Ovary (tissue), 7 donors: ENCODE measurements at regions not wholly inside any gene's neighbourhood (a gene's known extent, or its start where the extent isn't known, plus 50 kb on each side); places are given as distances from the start of the nearest gene placed in this dataset.

Experiments
- DNase-seq, 5 donors: peaks; one replicate each; pipeline ENCODE4 v3.0.0-alpha.2; 2019 to 2020
- H3K27ac ChIP-seq, 2 donors: fragments of 200-600 bp; one replicate each; pipeline versions ENCODE4 v1.5.1 to v1.8.0; 2019 to 2022
- H3K27me3 ChIP-seq: fragments of 200-600 bp; one replicate; pipeline ENCODE4 v1.8.0; 2022
- H3K36me3 ChIP-seq: fragments of 200-600 bp; sonication (generic); one replicate; pipeline ENCODE4 v1.5.1; 2019
- H3K4me1 ChIP-seq: one replicate; pipeline ENCODE4 v1.8.1; 2013; ENCODE audit warnings: mild to moderate bottlenecking, moderate library complexity; ENCODE audit not compliant: insufficient read depth
- H3K4me3 ChIP-seq: fragments of 200-600 bp; sonication (generic); one replicate; pipeline ENCODE4 v1.5.1; 2017
- H3K9me3 ChIP-seq, 2 donors: fragments of 200-600 bp in 1 of 2; sonication (generic) in 1 of 2; one replicate each; pipeline versions ENCODE4 v1.5.1 to v1.8.1; 2013 to 2019; ENCODE audit warnings: mild to moderate bottlenecking in 1 of 2, moderate library complexity in 1 of 2
- CTCF ChIP-seq, 3 donors: fragments of 450-650 bp in 2 of 3; fragments of 200-600 bp in 1 of 3; IDR thresholded peaks; one replicate each; pipeline versions ENCODE4 v1.5.1 to v1.8.0; 2016 to 2022; ENCODE audit warnings: antibody characterized with exemption in 3 of 3, mild to moderate bottlenecking in 1 of 3
- EP300 ChIP-seq: sonication (generic); formaldehyde crosslinking; IDR thresholded peaks from one replicate; pipeline ENCODE4 v1.6.1; 2017; ENCODE audit warnings: antibody characterized with exemption
- POLR2A ChIP-seq: fragments of 450-650 bp; IDR thresholded peaks from one replicate; pipeline ENCODE4 v1.6.1; 2017; ENCODE audit warnings: antibody characterized with exemption, mild to moderate bottlenecking, moderate library complexity
- WGBS, 3 donors: extraction: QIAGEN DNeasy Blood & Tissue Kit in 1 of 3; methylation state at CpG; one replicate each; pipeline versions ENCODE4 v1.1.5 to v1.1.7; 2013 to 2017; 5-methylcytosine and 5-hydroxymethylcytosine counted together
- intact Hi-C, 4 donors: fragments of 100-400 bp; cut with DNase I; formaldehyde crosslinking; loops; one replicate each; pipeline versions ENCODE4 v1.11.0 to v1.15.1; 2022 to 2023
- donor health status: DM: no; HTN: no; CAD: no; lungs with moderate emphysema.
- donor health status: DM: no; HTN: no; CAD: no.
- donor health status: Bipolar disorder and iron deficiency.
- donor health status: DM: no; HTN: no; CAD: no.
- donor health status: DM: yes; HTN: yes; CAD: no.

- Histone ChIP-seq H3K27me3 (no peaks in the 10 kb centered on the region), H3K4me1 (no peaks in the 10 kb centered on the region), H3K4me3 (no peak overlapping the region), H3K27ac (no peak overlapping the region), H3K36me3 (no peaks in the 10 kb centered on the region), H3K9me3 (no peaks in the 10 kb centered on the region)
- WGBS, 3 donors, result 86 to 88% (median 87%) methylated on average over 3 of the region's 3 CpGs
- DNase-seq, result no peak
- no peak for TF ChIP-seq CTCF (IDR thresholded peaks at IDR 0.05)
- TF ChIP-seq POLR2A, result no peak
- TF ChIP-seq EP300, result no peak
- intact Hi-C loops, result no loop called here
Measured at GRCh38 chr14:65206448-65207096, 104.3 kb upstream of the MAX start.

- DNase-seq, result no peak
- Histone ChIP-seq H3K36me3 (no peaks in the 10 kb centered on the region), H3K4me1 (no peaks in the 10 kb centered on the region), H3K27me3 (no peaks in the 10 kb centered on the region), H3K9me3 (no peaks in the 10 kb centered on the region), H3K27ac (no peak overlapping the region), H3K4me3 (no peak overlapping the region)
- intact Hi-C loops, result no loop called here
- WGBS, 3 donors, result 92 to 95% (median 94%) methylated on average over 10 of the region's 10 CpGs
- TF ChIP-seq EP300 (no peak), CTCF (IDR thresholded peaks at IDR 0.05) (no peak), POLR2A (no peak)
Measured at GRCh38 chr14:65208548-65208947, 106.2 kb upstream of the MAX start.

- H3K27ac ChIP-seq, result no peak overlapping the region
Measured at GRCh38 chr14:65210118-65210821, 108.0 kb upstream of the MAX start.

GRCh38 chr14:65210822-65211182, 108.5 kb upstream of the MAX start:
- Histone ChIP-seq H3K36me3 (no peaks in the 10 kb centered on the region), H3K27me3 (no peaks in the 10 kb centered on the region), H3K27ac (no peak overlapping the region), H3K4me1 (no peaks in the 10 kb centered on the region), H3K9me3 (no peaks in the 10 kb centered on the region), H3K4me3 (no peak overlapping the region)
- no peak for DNase-seq
- TF ChIP-seq CTCF (IDR thresholded peaks at IDR 0.05) (no peak), EP300 (no peak), POLR2A (no peak)
- intact Hi-C loops, result no loop called here

More at GRCh38 chr14:65210118-65210821, 108.0 kb upstream of the MAX start:
- no peaks in the 10 kb centered on the region for H3K4me1 ChIP-seq
- TF ChIP-seq POLR2A (no peak), EP300 (no peak), CTCF (IDR thresholded peaks at IDR 0.05) (no peak)
- DNase-seq, result no peak
- no peak overlapping the region for H3K4me3 ChIP-seq
- no peaks in the 10 kb centered on the region for H3K36me3 ChIP-seq
- intact Hi-C loops, result no loop called here
- no peaks in the 10 kb centered on the region for H3K27me3 ChIP-seq
- H3K9me3 ChIP-seq, result no peaks in the 10 kb centered on the region
- 79 to 94% (median 91%) methylated on average over 4 of the region's 4 CpGs for WGBS, 3 donors
